IMR-90 (cell line): ENCODE measurements at regions not wholly inside any gene's neighbourhood (a gene's known extent, or its start where the extent isn't known, plus 50 kb on each side); places are given as distances from the start of the nearest gene placed in this dataset.

Experiments
- ATAC-seq: fragments of 200-7000 bp; cut with Tn5 transposase; 2 replicates; pipeline ENCODE4 v1.9.1; 2020; ENCODE audit warnings: low read depth, mild to moderate bottlenecking, moderate library complexity
- BruUV-seq: library from RNA; stranded (reverse); fragments of 400-500 nt; replicated peaks from 2 replicates; lab custom pipeline; 2021; lab: Mats Ljungman, UMichigan
- CTCF ChIA-PET: fragments of 300-600 bp; formaldehyde crosslinking; extraction: SDS; loops from one replicate; lab custom pipeline; 2021; ENCODE audit warnings: antibody characterized with exemption; lab: Yijun Ruan, JAX
- POLR2A ChIA-PET: fragments of 300-600 bp; sonication (Branson Sonifier 250); formaldehyde crosslinking; loops from one replicate; lab custom pipeline; 2022; ENCODE audit warnings: antibody characterized with exemption; ENCODE audit not compliant: unreplicated experiment; lab: Charles Lee
- DNase-seq: peaks from one replicate; pipeline ENCODE4 v3.0.0; 2013
- H2AFZ ChIP-seq: replicated peaks from 2 replicates; pipeline ENCODE3; 2013; ENCODE audit warnings: low read length, mild to moderate bottlenecking; ENCODE audit not compliant: poor library complexity
- H2AK5ac ChIP-seq: 2 replicates; pipeline ENCODE4 v1.6.1; 2013; ENCODE audit warnings: low read depth, low read length, inconsistent platforms
- H2AK9ac ChIP-seq: replicated peaks from 2 replicates; pipeline ENCODE3; 2013; ENCODE audit warnings: mild to moderate bottlenecking, low read depth, low read length, moderate library complexity; ENCODE audit not compliant: poor library complexity
- H2BK120ac ChIP-seq: 2 replicates; pipeline ENCODE4 v1.6.1; 2013; ENCODE audit warnings: low read depth, low read length, inconsistent platforms
- H2BK15ac ChIP-seq: 3 replicates; pipeline ENCODE4 v1.6.1; 2013; ENCODE audit warnings: low read depth, low read length, inconsistent platforms
- H2BK20ac ChIP-seq: 2 replicates; pipeline ENCODE4 v1.6.1; 2013; ENCODE audit warnings: low read depth, mild to moderate bottlenecking, inconsistent platforms, low read length, moderate library complexity
- H2BK5ac ChIP-seq: 2 replicates; pipeline ENCODE4 v1.6.1; 2013; ENCODE audit warnings: mild to moderate bottlenecking, low read depth, low read length, inconsistent platforms; ENCODE audit not compliant: poor library complexity, severe bottlenecking
- H3K14ac ChIP-seq: replicated peaks from 2 replicates; pipeline ENCODE4 v1.6.1; 2013; ENCODE audit warnings: low read depth, low read length, inconsistent platforms
- H3K18ac ChIP-seq: 2 replicates; pipeline ENCODE4 v1.6.1; 2013; ENCODE audit warnings: low read depth, low read length, control low read depth
- H3K23ac ChIP-seq: 2 replicates; pipeline ENCODE4 v1.6.1; 2013; ENCODE audit warnings: low read depth, low read length, inconsistent platforms
- H3K27ac ChIP-seq: 2 replicates; pipeline ENCODE4 v1.5.1; 2013; ENCODE audit warnings: mild to moderate bottlenecking, control low read depth, low read length; ENCODE audit not compliant: insufficient read depth
- H3K27me3 ChIP-seq: 2 replicates; pipeline ENCODE4 v1.6.1; 2013; ENCODE audit warnings: low read length; ENCODE audit not compliant: control insufficient read depth, insufficient read depth
- H3K36me3 ChIP-seq: 2 replicates; pipeline ENCODE4 v1.6.1; 2013; ENCODE audit warnings: low read length, mixed read lengths; ENCODE audit not compliant: control insufficient read depth, insufficient read depth
- H3K4ac ChIP-seq: 2 replicates; pipeline ENCODE4 v1.6.1; 2013; ENCODE audit warnings: low read depth, low read length, inconsistent platforms
- H3K4me1 ChIP-seq: 2 replicates; pipeline ENCODE4 v1.6.1; 2013; ENCODE audit warnings: low read length, mixed read lengths; ENCODE audit not compliant: control insufficient read depth, insufficient read depth
- H3K4me2 ChIP-seq: 2 replicates; pipeline ENCODE4 v1.6.1; 2013; ENCODE audit warnings: low read depth, mild to moderate bottlenecking, control low read depth, low read length, moderate library complexity
- H3K4me3 ChIP-seq: 2 replicates; pipeline ENCODE4 v1.5.1; 2013; ENCODE audit warnings: low read depth, mild to moderate bottlenecking, control low read depth, low read length, moderate library complexity; ENCODE audit not compliant: insufficient read depth
- H3K56ac ChIP-seq: 2 replicates; pipeline ENCODE4 v1.6.1; 2013; ENCODE audit warnings: low read length, inconsistent platforms; ENCODE audit not compliant: insufficient read depth; ENCODE audit errors: extremely low read depth
- H3K79me1 ChIP-seq, 2 experiments: 2 replicates each; pipeline ENCODE4 v1.6.1; 2013; ENCODE audit warnings: low read length in 2 of 2, inconsistent platforms in 1 of 2, low read depth in 1 of 2
- H3K9ac ChIP-seq: 2 replicates; pipeline ENCODE4 v1.6.1; 2013; ENCODE audit warnings: low read depth, low read length, control low read depth
- H3K9me1 ChIP-seq: 2 replicates; pipeline ENCODE4 v1.6.1; 2013; ENCODE audit warnings: low read length, inconsistent platforms; ENCODE audit not compliant: insufficient read depth
- H3K9me3 ChIP-seq: 2 replicates; pipeline ENCODE4 v1.6.1; 2013; ENCODE audit warnings: low read length; ENCODE audit not compliant: control insufficient read depth, insufficient read depth
- H4K20me1 ChIP-seq: 2 replicates; pipeline ENCODE4 v1.6.1; 2013; ENCODE audit warnings: low read length, inconsistent platforms; ENCODE audit not compliant: insufficient read depth
- H4K5ac ChIP-seq: 2 replicates; pipeline ENCODE4 v1.6.1; 2013; ENCODE audit warnings: mild to moderate bottlenecking, low read depth, low read length, control low read depth
- H4K8ac ChIP-seq, 2 experiments: 2 replicates each; pipeline ENCODE4 v1.6.1; 2013; ENCODE audit warnings: low read depth in 2 of 2, low read length in 2 of 2, control low read depth in 1 of 2, inconsistent platforms in 1 of 2
- H4K91ac ChIP-seq: 2 replicates; pipeline ENCODE4 v1.6.1; 2013; ENCODE audit warnings: low read depth, low read length, inconsistent platforms; ENCODE audit not compliant: insufficient read depth
- CHD1 ChIP-seq: IDR thresholded peaks from 2 replicates; pipeline ENCODE4 v1.6.1; 2012; ENCODE audit warnings: low read depth, low read length, improper control_type of control experiment
- FOS ChIP-seq: fragments of 150-350 bp; IDR thresholded peaks from 2 replicates; pipeline ENCODE4 v1.6.1; 2016; ENCODE audit warnings: low read depth, low read length
- MAFK ChIP-seq: IDR thresholded peaks from 2 replicates; pipeline ENCODE4 v1.6.1; 2012; ENCODE audit warnings: low read depth, low read length, improper control_type of control experiment
- MXI1 ChIP-seq: IDR thresholded peaks from 2 replicates; pipeline ENCODE4 v1.6.1; 2012; ENCODE audit warnings: low read depth, mild to moderate bottlenecking, low read length, moderate library complexity, borderline replicate concordance
- NFE2L2 ChIP-seq: fragments of 150-350 bp; IDR thresholded peaks from 2 replicates; pipeline ENCODE4 v1.6.1; 2016; ENCODE audit warnings: low read depth, mild to moderate bottlenecking, low read length
- SMC3 ChIP-seq: fragments of 150-350 bp; IDR thresholded peaks from 2 replicates; pipeline ENCODE4 v1.6.1; 2016; ENCODE audit warnings: low read depth, mild to moderate bottlenecking, antibody characterized with exemption, low read length, moderate library complexity
- WGBS, 2 experiments: methylation state at CpG; one replicate each; pipeline versions ENCODE4 v1.1.5 to v1.1.7; 2013; ENCODE audit warnings: missing lambda C conversion rate in 2 of 2; ENCODE audit not compliant: insufficient read length in 1 of 2; ENCODE audit errors: extremely low coverage in 2 of 2; 5-methylcytosine and 5-hydroxymethylcytosine counted together
- dilution Hi-C: fragments of 300-500 bp; cut with HindIII; formaldehyde crosslinking; loops from one replicate; pipeline ENCODE4 v1.14.3; 2018; ENCODE audit warnings: low sequenced_read_pairs; ENCODE audit not compliant: unreplicated experiment
- in situ Hi-C: fragments of 300-500 bp; cut with MboI; formaldehyde crosslinking; loops from 3 replicates; pipeline ENCODE4 v1.14.3; 2019; ENCODE audit warnings: low sequenced_read_pairs, inconsistent platforms, mixed read lengths
- intact Hi-C: fragments of 100-400 bp; cut with micrococcal nuclease; formaldehyde crosslinking; loops from 2 replicates; pipeline ENCODE4 v1.10.0; 2022

- Histone ChIP-seq H3K4me3 (no peak overlapping the region), H3K27ac (no peak overlapping the region), H2AFZ (no peak overlapping the region), H3K56ac (no peak overlapping the region), H3K9me3 (peaks cover 3% of the 10 kb centered on the region; the same call in 1 of the 2 replicates), H3K4ac (no peak overlapping the region), H3K14ac (no peak overlapping the region), H3K36me3 (no peaks in the 10 kb centered on the region), H4K5ac (no peak overlapping the region), H2BK5ac (no peak overlapping the region), H2AK9ac (no peak overlapping the region), H4K91ac (no peak overlapping the region), H2BK120ac (no peak overlapping the region), H4K20me1 (no peaks in the 10 kb centered on the region), H3K4me2 (no peak overlapping the region), H2AK5ac (no peak overlapping the region), H4K8ac (no peak overlapping the region), H3K23ac (no peak overlapping the region), H3K9ac (no peak overlapping the region), H2BK20ac (no peak overlapping the region), H3K4me1 (no peaks in the 10 kb centered on the region; the same call in 1 of the 2 replicates), H3K79me1 (no peaks in the 10 kb centered on the region), H2BK15ac (no peak overlapping the region), H3K27me3 (peaks cover 20% of the 10 kb centered on the region), H3K9me1 (peaks cover 3% of the 10 kb centered on the region), H3K18ac (no peak overlapping the region)
- intact Hi-C loops (no loop called here), in situ Hi-C loops (no loop called here), dilution Hi-C loops (no loop called here)
- ChIA-PET CTCF (interaction anchor here (1.1 kb wide), 1 partner anchor 58 kb away, joined by 3 read pairs; no protein-coding TSS in a partner anchor), POLR2A (no interaction called here)
- TF ChIP-seq NFE2L2 (no peak), FOS (no peak), MXI1 (no peak), MAFK (no peak), CHD1 (no peak), SMC3 (no peak)
- no TSS peak for BruUV-seq
- DNase-seq (no peak), ATAC-seq (no peak)
- no CpG with 5 or more reads among the region's 4 CpGs for WGBS, 2 experiments
These were observed 502.9 kb upstream of the ZMIZ1 start for GRCh38 chr10:78565841-78566240.
